Thyroid gland (tissue), 4 donors: ENCODE measurements at regions not wholly inside any gene's neighbourhood (a gene's known extent, or its start where the extent isn't known, plus 50 kb on each side); places are given as distances from the start of the nearest gene placed in this dataset.

Experiments used
- POLR2A ChIP-seq, 2 donors: fragments of 450-650 bp; IDR thresholded peaks; one replicate each; pipeline ENCODE4 v1.6.1; 2017; ENCODE audit warnings: antibody characterized with exemption in 2 of 2, mild to moderate bottlenecking in 2 of 2, moderate library complexity in 1 of 2
- TF ChIP-seq, protein P1 (sequence below), 6 experiments: fragments of 200-600 bp in 3 of 6; fragments of 450-650 bp in 3 of 6; sonication (generic) in 3 of 6; IDR thresholded peaks; one replicate each; pipeline ENCODE4 v1.5.1; 2016 to 2019; ENCODE audit warnings: antibody characterized with exemption in 6 of 6, mild to moderate bottlenecking in 2 of 6, inconsistent platforms in 1 of 6, moderate library complexity in 1 of 6

DNA sequence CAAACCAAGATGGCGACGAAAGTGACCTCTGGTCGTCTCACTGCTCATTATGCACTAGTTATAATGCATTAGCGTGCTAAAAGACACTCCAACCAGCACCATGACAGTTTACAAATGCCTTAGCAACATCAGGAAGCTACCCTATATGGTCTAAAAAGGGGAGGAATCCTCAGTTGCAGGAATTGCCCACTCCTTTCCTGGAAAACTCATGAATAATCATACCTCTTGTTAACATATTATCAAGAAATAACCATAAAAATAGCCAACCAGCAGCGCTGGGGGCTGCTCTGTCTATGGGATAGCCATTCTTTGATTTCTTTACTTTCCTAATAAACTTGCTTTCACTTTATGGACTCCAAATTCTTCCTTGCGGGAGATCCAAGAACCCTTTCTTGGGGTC lies 595.7 kb upstream of the KLF4 start:
- TF ChIP-seq, protein P1, sequence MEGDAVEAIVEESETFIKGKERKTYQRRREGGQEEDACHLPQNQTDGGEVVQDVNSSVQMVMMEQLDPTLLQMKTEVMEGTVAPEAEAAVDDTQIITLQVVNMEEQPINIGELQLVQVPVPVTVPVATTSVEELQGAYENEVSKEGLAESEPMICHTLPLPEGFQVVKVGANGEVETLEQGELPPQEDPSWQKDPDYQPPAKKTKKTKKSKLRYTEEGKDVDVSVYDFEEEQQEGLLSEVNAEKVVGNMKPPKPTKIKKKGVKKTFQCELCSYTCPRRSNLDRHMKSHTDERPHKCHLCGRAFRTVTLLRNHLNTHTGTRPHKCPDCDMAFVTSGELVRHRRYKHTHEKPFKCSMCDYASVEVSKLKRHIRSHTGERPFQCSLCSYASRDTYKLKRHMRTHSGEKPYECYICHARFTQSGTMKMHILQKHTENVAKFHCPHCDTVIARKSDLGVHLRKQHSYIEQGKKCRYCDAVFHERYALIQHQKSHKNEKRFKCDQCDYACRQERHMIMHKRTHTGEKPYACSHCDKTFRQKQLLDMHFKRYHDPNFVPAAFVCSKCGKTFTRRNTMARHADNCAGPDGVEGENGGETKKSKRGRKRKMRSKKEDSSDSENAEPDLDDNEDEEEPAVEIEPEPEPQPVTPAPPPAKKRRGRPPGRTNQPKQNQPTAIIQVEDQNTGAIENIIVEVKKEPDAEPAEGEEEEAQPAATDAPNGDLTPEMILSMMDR (IDR thresholded peaks at IDR 0.05), result no peak
- no peak for TF ChIP-seq POLR2A (IDR thresholded peaks at IDR 0.05)
